HepG2 (cell line): ENCODE measurements at regions not wholly inside any gene's neighbourhood (a gene's known extent, or its start where the extent isn't known, plus 50 kb on each side); places are given as distances from the start of the nearest gene placed in this dataset.

ENCODE experiments used
- PREB ChIP-seq: sonication (generic); formaldehyde crosslinking; IDR thresholded peaks from 2 replicates; pipeline ENCODE4 v1.4.0; 2020; ENCODE audit warnings: missing genetic modification reagents
- ZNF207 ChIP-seq: fragments of 450-650 bp; IDR thresholded peaks from 2 replicates; pipeline ENCODE4 v1.6.1; 2016; ENCODE audit warnings: antibody characterized with exemption, borderline replicate concordance

DNA sequence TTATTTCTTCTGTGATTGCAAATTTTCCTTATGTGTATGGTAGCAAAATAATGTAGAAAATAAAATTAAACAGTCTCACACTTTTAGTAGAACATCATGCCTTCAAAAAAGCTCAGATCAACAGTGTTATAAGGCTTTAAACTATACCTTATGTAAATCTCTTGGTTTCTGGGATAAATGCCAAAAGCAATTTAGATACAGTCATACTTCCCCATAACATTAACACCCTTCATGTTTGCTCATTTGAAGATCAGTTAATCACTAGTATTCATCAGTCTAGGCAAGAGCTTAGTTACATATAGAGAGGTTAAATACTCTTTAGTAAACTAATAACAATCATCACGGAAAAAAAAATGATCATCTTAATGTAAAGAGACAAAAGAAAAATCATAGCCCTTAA, 421.8 kb upstream of the ANO3 start:
- TF ChIP-seq PREB (CRISPR knock-in tag) (no peak), ZNF207 (no peak)
